ENCODE measurements at regions not wholly inside any gene's neighbourhood (a gene's known extent, or its start where the extent isn't known, plus 50 kb on each side); places are given as distances from the start of the nearest gene placed in this dataset.

GRCh38 chr1:88194542-88194941, 489.5 kb upstream of the PKN2 start:
- no peak for DNase-seq
- H3K9me3 ChIP-seq: no peaks in the 10 kb centered on the region
- TF ChIP-seq POLR2A (IDR thresholded peaks at IDR 0.05) (no peak), CTCF (IDR thresholded peaks at IDR 0.05) (no peak)
- no peaks in the 10 kb centered on the region for H3K4me1 ChIP-seq
- no peak overlapping the region for H3K27ac ChIP-seq
- intact Hi-C loops (cut with DNase I; ENCODE audit: low total_unique reads): no loop called here
- H3K4me3 ChIP-seq: no peak overlapping the region
- no peaks in the 10 kb centered on the region for H3K27me3 ChIP-seq
- 94 to 97% methylated on average over 1 of the region's 1 CpG for WGBS, 2 donors
- H3K36me3 ChIP-seq (ENCODE audit: low read depth, missing control alignments): no peaks in the 10 kb centered on the region

- Histone ChIP-seq H3K4me3 (no peak overlapping the region), H3K36me3 (ENCODE audit: low read depth, missing control alignments) (no peaks in the 10 kb centered on the region), H3K4me1 (no peaks in the 10 kb centered on the region), H3K9me3 (no peaks in the 10 kb centered on the region), H3K27ac (no peak overlapping the region), H3K27me3 (no peaks in the 10 kb centered on the region)
- 82 to 90% methylated on average over 3 of the region's 3 CpGs for WGBS, 2 donors
- intact Hi-C loops (cut with DNase I; ENCODE audit: low total_unique reads): no loop called here
- no peak for TF ChIP-seq CTCF (IDR thresholded peaks at IDR 0.05)
- no peak for TF ChIP-seq POLR2A (IDR thresholded peaks at IDR 0.05)
- DNase-seq: no peak
These were observed 483.5 kb upstream of the PKN2 start for GRCh38 chr1:88200545-88200944.

- intact Hi-C loops (cut with DNase I; ENCODE audit: low total_unique reads): no loop called here
- H3K4me1 ChIP-seq: no peaks in the 10 kb centered on the region
- no peaks in the 10 kb centered on the region for H3K27me3 ChIP-seq
- H3K9me3 ChIP-seq: no peaks in the 10 kb centered on the region
- DNase-seq: no peak
- H3K4me3 ChIP-seq: no peak overlapping the region
- WGBS, 2 donors: 63 to 65% methylated on average over 3 of the region's 3 CpGs
- no peak for TF ChIP-seq POLR2A (IDR thresholded peaks at IDR 0.05)
- no peak for TF ChIP-seq CTCF (IDR thresholded peaks at IDR 0.05)
- no peak overlapping the region for H3K27ac ChIP-seq
- no peaks in the 10 kb centered on the region for H3K36me3 ChIP-seq (ENCODE audit: low read depth, missing control alignments)
These were observed 480.0 kb upstream of the PKN2 start for GRCh38 chr1:88204111-88204510.

GRCh38 chr1:88204612-88205167, 479.4 kb upstream of the PKN2 start:
- no peaks in the 10 kb centered on the region for H3K36me3 ChIP-seq (ENCODE audit: low read depth, missing control alignments)
- DNase-seq: no peak
- H3K4me3 ChIP-seq: no peak overlapping the region
- H3K9me3 ChIP-seq: no peaks in the 10 kb centered on the region
- H3K27me3 ChIP-seq: no peaks in the 10 kb centered on the region
- TF ChIP-seq POLR2A (IDR thresholded peaks at IDR 0.05) (no peak), CTCF (IDR thresholded peaks at IDR 0.05) (no peak)
- H3K4me1 ChIP-seq: no peaks in the 10 kb centered on the region
- WGBS, 2 donors: 90 to 97% methylated on average over 1 of the region's 1 CpG
- H3K27ac ChIP-seq: no peak overlapping the region
- intact Hi-C loops (cut with DNase I; ENCODE audit: low total_unique reads): no loop called here

- no peaks in the 10 kb centered on the region for H3K27me3 ChIP-seq
- no peak for DNase-seq
- intact Hi-C loops (cut with DNase I; ENCODE audit: low total_unique reads): no loop called here
- H3K9me3 ChIP-seq: no peaks in the 10 kb centered on the region
- no peak overlapping the region for H3K27ac ChIP-seq
- H3K4me3 ChIP-seq: no peak overlapping the region
- WGBS, 2 donors: 28 to 40% methylated on average over 1 of the region's 1 CpG
- no peak for TF ChIP-seq POLR2A (IDR thresholded peaks at IDR 0.05)
- TF ChIP-seq CTCF (IDR thresholded peaks at IDR 0.05): no peak
- H3K4me1 ChIP-seq: no peaks in the 10 kb centered on the region
- no peaks in the 10 kb centered on the region for H3K36me3 ChIP-seq (ENCODE audit: low read depth, missing control alignments)
These were observed 475.7 kb upstream of the PKN2 start for GRCh38 chr1:88208389-88208788.

All from testis (tissue), 2 donors.